SIG-M5 treated with dmso at 0.1 percent for 504 hours (cell line): ENCODE measurements at regions not wholly inside any gene's neighbourhood (a gene's known extent, or its start where the extent isn't known, plus 50 kb on each side); places are given as distances from the start of the nearest gene placed in this dataset.

ENCODE experiments used
- DNase-seq: peaks from one replicate; lab custom pipeline; 2025; ENCODE audit not compliant: unreplicated experiment; lab: John Stamatoyannopoulos, UW

DNA sequence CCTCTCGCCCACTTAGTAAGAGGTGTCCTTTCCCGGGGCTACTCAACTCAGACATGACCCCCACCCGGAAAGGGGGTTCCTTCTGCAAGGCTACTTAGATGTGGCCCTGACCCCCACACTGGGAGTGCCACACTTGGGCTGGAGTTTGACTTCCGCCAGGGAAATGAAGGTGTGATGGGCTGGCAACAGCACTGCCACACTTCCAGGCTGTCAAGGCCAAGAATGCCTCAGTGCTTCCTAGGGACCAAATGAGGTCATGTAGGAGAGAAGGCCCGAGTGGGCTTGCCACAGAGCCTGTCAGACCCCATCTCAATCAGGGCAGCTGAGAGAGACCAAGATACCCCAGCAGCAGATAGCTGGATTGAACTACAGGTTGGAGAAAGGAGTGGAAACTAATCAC is 55.5 kb downstream of the DRD1 start:
- no peak for DNase-seq

- no peak for DNase-seq
Measured at GRCh38 chr5:175387144-175387543, 56.8 kb downstream of the DRD1 start.

DNA sequence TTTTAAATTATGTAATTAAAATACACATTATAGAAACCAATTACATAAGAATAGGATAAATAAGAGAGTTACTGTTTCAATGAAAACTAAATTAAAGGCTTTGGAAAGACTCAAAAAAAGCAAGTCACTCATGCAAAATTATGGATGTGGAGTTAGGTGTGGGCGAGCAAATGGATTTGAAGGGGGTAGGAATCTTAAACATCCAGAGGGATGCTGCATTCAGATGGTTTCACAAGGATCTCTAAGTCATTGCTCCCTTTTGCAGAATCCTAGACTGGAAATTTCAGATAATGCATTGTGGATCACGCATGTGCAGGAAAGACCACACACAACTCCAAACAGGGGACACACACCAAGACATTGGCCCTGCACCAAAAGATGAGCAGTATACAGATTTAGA is 57.5 kb downstream of the DRD1 start:
- no peak for DNase-seq

- no peak for DNase-seq
Measured at GRCh38 chr5:175385691-175386362, 58.2 kb downstream of the DRD1 start.

- no peak for DNase-seq
Measured at GRCh38 chr5:175384724-175385552, 59.0 kb downstream of the DRD1 start.

- DNase-seq, result no peak
Measured at GRCh38 chr5:175383350-175383749, 60.6 kb downstream of the DRD1 start.

DNA sequence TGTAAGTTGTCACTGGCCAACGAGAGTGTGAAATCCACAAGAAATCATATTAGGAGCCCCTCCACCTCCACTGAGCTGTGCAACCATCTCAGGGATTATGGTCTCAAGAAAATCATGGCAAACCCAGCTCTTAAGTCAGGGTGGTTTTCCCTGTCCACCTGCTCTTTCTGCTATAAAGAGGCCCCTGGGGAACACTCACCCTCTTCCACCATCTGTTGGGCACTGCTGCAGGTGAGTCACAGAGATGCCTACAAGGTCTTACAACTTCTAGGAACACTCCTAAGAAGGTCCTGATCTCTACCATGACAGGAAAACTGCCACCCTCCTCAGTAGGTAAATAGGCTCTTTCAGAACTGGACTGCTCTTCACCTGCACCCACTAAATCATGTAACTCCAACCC is 61.8 kb downstream of the DRD1 start:
- DNase-seq, result no peak

DNA sequence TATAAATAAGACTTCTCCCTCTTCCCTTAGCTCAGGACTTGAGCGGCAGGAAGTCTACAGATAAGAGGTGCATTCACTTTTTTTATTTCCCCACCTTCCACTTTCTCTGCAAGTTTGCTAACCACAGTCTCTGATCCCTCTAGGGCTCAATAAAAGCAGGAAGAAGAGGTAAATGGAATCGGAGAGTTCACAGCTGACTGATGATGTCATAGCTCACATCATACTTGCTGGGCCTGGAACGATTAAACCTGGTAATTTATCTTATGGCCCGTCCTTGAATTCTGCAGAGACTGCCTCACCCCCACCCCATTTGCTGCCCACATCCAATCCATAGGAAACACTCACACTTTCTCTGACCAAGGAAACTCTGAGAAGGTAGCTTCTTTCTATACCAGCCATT is 62.9 kb downstream of the DRD1 start:
- no peak for DNase-seq

DNA sequence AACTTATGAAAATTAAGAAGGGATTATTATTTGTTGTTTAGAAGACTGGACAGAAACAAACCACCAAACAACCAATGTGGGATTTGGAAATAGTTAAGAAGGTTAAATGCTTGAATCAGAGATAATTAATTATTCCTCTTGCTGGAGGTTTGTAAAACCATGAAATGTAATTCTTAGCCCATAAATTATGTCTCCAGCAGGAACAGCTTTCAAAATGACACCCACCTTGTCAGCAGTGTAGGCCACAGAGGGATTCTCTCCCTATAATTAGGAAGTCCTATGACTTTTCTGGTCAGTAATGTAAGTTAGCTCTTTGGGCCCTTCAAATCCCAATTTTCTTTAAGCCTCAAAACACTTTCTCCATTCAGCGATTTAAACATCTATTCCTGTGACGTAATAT is 63.3 kb downstream of the DRD1 start:
- DNase-seq, result no peak

- no peak for DNase-seq
Measured at GRCh38 chr5:175379867-175380266, 64.1 kb downstream of the DRD1 start.

DNA sequence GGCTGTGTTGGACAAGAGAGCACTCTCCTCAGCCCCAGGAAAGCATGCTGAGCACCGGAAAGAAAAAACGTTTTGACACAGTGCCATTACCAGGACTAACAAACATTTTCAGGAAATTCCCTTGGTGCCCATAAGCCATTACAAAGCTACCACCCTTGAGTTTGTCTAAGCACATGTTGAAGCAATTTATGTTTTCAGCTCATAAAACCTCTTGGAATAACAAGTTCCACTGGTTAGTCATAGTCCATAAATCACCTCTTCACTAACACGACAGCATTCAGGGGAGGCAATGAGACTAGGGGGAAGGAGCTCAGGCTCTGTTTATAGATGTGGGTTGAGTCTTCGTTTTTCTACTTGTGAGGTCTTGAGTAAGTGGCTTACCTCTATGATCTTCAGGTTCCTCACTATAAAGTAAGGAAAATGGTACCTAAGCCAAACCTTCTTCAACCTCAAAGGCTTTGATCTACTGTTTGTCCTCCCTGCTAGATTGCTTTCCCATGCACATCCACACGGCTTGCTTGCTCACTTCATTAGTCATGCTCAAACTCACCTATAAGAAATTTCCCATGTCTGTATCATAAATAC is 65.4 kb downstream of the DRD1 start:
- DNase-seq, result peak; percentile 54

GRCh38 chr5:175377816-175378215 is 66.2 kb downstream of the DRD1 start:
- no peak for DNase-seq

- no peak for DNase-seq
Measured at GRCh38 chr5:175374166-175374875, 69.7 kb downstream of the DRD1 start.

GRCh38 chr5:175365866-175366265 is 78.1 kb downstream of the DRD1 start:
- no peak for DNase-seq

DNA sequence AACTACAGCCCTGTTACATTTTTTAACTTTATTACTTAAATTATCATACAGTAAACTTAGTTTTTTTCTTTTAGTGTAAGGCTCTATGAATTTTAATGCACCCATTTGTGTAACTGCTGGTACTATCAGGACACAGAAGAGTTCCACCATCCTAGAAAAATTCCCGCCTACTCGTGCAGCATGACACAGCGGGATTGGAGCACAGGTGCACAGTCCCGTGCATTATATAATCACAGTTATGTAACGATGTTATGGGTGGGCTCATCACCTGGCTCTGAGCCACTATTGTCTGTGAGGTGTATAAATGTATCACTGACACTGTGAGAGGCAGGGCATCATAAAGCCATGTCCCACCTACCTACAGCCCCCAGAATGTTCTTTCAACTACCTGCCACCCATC is 80.7 kb downstream of the DRD1 start:
- DNase-seq, result no peak

DNA sequence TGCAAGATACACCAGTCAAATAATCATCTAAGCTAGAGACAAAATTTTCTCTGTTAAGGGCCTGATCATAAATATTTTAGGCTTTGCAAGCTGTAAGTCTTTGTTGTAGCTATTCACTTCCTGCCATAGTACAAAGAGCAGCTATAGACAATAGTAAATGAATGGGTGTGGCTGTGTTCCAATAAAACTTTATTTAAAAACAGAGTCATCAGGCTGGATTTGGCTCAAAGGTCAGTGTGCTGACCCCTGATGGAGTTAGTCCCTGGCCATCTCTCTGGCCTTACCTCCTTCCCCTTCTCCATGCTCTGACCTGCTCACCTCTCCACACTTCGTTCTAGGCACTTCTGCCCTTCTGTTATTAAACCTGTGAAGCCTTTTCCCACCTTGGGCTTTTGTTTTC is 86.0 kb downstream of the DRD1 start:
- no peak for DNase-seq

DNA sequence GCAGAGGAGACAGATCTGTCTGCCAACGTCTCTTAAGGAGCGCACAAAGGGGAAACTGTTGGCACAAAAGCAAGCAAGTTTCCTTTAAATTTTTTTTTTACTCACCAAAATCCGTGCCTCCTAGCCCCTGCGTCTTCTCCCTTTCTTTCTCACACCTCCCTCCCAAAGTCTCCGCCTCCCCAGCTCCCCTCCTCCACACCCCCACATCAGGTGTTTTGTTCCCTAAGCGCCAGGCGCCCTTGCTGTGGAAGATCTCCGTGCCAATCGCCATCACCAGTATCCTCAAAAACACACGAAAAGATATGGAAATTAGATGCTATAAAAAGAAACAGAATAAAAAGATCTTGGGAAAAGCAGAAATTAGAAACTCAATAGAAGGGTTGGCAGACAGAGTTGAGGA is 87.6 kb downstream of the DRD1 start:
- no peak for DNase-seq

- DNase-seq, result no peak
Measured at GRCh38 chr5:175354964-175355363, 89.0 kb downstream of the DRD1 start.

- DNase-seq, result no peak
Measured at GRCh38 chr5:175353926-175354325, 90.1 kb downstream of the DRD1 start.

DNA sequence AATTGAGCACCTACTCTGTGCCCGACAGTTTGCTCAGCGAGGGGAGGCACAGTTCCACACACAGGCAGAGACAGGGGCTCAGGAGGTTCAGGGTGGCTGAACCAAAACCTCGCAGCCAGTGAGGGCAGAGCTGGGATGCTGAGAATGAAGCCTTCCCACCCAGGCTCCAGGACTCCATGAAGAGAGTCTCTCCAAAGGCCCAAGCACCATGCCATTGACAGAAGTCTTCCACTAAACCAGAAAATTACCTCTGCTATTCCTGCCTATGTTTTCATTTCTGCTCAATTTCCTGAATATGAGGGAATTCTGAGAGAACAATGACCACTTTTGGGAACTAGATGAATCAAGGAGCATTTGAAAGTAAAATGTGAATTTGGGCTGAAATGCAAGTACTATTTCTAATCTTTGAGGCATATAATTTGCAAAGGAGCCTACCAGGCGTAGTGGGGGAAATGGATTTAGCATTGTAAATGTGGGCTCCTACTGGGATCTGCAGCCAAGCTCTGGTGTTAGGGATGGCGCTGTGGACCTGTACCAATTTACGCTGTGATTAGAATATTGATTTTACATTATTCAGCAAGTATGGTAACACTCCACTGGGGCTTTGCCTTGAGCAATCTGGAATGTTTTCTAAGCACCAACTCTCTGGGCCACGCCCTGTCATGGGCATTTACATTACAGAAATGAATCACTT is 91.9 kb downstream of the DRD1 start:
- DNase-seq, result no peak

GRCh38 chr5:175351126-175351525 is 92.9 kb downstream of the DRD1 start:
- DNase-seq, result no peak
